Medulla oblongata (tissue), 1 donor: ENCODE measurements at regions not wholly inside any gene's neighbourhood (a gene's known extent, or its start where the extent isn't known, plus 50 kb on each side); places are given as distances from the start of the nearest gene placed in this dataset.

Experiments
- DNase-seq: peaks from one replicate; pipeline ENCODE4 v3.0.0-alpha.2; 2015; ENCODE audit errors: extremely low spot score

GRCh38 chr9:103757062-103757461 lies 337.0 kb upstream of the SMC2 start:
- no peak for DNase-seq

DNA sequence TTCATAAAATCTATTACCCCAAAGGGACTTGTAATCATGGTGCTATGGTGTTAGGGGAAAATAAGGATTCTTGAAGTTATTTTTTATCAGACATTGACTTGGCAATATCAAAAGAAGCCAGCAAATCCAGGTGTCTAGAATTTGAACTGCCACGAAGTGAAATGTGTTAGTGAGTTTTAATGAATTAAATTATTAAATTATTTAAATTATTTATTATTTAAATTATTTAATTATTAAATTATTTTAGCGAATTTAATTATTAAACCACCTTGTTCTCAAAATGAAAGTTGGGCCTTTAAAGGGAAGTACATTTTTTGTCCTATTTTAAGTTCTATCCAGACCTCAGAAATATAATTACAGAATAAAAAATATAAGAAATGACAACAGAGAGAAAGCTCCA lies 332.6 kb upstream of the SMC2 start:
- DNase-seq, result no peak

DNA sequence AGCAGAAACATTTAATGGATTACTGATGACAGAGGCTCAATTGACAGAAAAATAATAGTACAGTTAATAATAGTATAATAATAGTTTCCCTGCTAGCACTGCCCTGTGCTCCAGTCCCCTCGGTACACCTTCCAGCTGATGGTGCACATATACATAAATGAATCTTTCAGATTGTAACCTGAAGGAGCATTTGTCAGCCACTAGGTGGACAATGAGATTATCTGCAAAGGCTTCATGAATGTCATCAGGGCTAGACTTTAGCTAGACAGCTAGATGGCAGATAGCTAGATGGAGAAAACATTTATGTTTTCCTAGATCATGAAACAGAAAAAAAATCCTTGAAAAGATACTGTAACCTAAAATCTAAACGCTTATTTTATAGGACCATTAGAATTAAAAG lies 304.4 kb upstream of the SMC2 start:
- no peak for DNase-seq

- DNase-seq, result no peak
Measured at GRCh38 chr9:103798620-103799019, 295.5 kb upstream of the SMC2 start.

- no peak for DNase-seq
Measured at GRCh38 chr9:103799959-103800358, 294.1 kb upstream of the SMC2 start.

GRCh38 chr9:103802068-103802467 lies 292.0 kb upstream of the SMC2 start:
- no peak for DNase-seq

- no peak for DNase-seq
Measured at GRCh38 chr9:103803245-103803644, 290.9 kb upstream of the SMC2 start.

- DNase-seq, result no peak
Measured at GRCh38 chr9:103804077-103804735, 289.9 kb upstream of the SMC2 start.

DNA sequence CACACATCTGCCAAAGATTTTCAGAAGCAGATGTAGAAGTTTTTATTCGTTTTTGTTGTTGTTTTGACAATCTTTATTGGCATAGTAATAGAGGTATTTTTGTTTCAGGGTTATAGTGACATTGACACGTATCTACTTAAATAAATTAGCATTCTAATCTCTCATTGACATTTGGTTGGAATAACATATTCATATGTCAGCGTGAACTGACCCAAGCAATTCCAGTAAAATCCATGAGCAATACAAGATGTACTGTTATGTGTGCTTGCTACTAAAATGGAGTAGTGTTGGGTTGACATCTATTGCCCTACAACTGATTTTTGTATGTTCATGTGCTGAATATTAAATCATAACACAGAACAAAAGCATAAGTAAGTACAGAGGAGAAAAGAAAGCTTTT lies 284.4 kb upstream of the SMC2 start:
- no peak for DNase-seq

GRCh38 chr9:103811462-103811861 lies 282.6 kb upstream of the SMC2 start:
- DNase-seq, result no peak

DNA sequence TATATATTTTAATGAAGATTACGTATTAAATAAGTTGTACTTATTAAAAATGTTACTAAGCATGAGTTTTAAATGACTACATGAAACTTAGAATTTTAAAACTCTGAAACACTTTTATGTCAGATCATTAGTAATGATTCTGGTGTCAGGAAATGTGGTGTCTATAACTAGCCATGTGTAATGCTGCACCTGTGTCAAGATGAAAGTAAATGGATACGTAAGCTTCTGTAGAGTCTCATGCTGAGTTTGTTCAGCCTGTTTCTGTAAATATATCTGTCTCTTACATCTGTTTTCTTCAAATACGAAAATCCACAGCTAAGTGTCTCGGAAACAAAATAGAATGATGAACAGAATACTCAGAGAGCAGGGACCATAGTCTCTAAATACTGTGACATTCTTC lies 278.0 kb upstream of the SMC2 start:
- no peak for DNase-seq

DNA sequence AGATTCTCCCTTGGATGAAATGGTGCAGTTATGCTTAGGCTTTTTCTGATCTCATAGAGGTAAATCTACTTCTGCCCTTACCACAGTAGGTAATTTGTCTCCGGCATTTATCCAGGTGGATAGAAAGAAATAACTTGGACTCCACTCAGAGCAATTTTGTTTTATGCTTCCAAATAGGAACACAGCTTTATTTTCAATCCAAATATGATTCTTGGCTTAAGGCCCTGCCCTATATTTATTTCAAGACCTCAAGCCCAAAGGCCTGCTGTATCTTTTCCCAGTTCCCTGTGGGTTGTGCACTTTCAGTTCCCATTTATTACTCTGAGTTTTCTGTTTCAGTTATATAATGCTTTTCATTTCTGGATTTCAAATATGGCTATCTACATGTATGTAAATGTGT lies 274.2 kb upstream of the SMC2 start:
- DNase-seq, result no peak

GRCh38 chr9:103821115-103821514 lies 273.0 kb upstream of the SMC2 start:
- no peak for DNase-seq

GRCh38 chr9:103837940-103838339 lies 256.2 kb upstream of the SMC2 start:
- DNase-seq, result no peak

- DNase-seq, result no peak
Measured at GRCh38 chr9:103839197-103839596, 254.9 kb upstream of the SMC2 start.

DNA sequence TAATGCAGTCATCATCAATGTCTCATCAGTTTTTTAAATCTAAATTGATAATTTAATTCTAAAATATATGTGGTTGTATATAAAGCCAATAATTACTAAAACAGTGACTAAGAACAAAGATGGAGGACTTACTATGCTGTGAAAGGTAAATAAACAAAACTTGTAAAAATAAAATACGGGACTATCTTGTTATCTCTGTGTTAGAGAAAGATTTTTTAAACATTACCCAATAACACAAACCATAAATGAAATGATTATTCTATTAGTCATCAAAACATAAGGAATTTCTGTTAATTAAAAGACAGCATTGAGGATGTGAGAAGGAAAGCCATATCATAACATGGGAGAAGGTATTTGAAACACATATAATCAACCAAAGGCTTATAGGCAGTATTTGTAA lies 226.2 kb upstream of the SMC2 start:
- DNase-seq, result no peak

DNA sequence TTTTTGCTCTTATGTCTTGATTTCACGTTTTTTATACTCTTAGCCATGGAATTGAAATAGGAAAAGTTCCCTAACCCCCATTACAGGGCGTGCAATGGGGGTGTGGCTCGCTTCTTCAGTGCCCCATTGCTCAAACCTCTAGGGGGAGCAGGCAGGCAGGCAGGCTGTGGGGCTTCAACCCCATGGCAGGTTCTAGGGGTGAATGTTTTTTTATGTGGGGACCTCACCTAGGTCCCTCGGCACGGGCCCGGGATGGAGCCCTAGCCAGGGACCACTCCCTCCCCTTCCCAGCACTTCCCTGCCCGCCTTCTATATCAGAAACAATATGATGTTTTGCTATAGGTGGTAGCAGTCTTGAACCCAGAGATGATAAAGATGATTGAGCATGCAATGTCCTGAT lies 221.3 kb upstream of the SMC2 start:
- DNase-seq, result no peak

- DNase-seq, result no peak
Measured at GRCh38 chr9:103881419-103881818, 212.7 kb upstream of the SMC2 start.

GRCh38 chr9:103889989-103890388 lies 204.1 kb upstream of the SMC2 start:
- DNase-seq, result no peak

DNA sequence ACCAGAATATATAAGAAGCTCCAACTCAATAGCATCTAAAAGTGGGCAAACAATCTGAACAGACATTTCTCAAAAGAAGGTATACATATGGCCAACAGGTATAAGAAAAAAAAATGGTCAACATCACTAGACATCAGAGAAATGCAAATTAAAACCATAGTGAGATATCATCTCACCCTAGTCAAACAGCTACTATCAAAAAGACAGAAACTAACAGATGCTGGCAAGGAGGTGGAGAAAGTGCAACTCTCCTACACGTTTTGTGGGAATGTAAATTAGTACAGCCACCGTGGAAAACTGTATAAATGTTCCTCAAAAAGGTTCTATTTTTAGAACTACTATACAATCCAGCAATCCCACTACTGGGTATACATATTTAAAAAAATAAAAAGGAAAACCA lies 199.9 kb upstream of the SMC2 start:
- DNase-seq, result no peak

GRCh38 chr9:103898550-103898949 lies 195.6 kb upstream of the SMC2 start:
- DNase-seq, result no peak

DNA sequence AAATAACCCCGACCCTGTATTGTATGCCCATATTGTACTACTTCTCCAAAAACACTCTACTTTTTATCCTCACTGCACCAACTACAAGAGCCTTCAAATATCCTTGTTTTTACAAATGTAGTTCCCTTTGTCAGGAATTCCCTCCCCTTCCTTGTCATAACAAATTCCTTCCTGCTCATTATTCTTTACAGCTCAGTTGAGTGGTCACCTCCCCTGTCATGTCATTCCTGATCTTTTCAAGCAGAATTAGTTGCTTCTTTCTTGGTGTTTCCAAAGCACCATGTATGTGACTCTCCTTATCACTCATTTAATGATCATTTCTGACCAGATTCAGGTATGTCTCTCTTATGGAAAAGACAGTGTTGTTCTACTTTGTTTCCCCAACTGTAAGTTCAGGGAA lies 194.2 kb upstream of the SMC2 start:
- no peak for DNase-seq

GRCh38 chr9:103900466-103900865 lies 193.6 kb upstream of the SMC2 start:
- DNase-seq, result no peak

- no peak for DNase-seq
Measured at GRCh38 chr9:103902263-103902662, 191.8 kb upstream of the SMC2 start.
